ENCODE measurements at regions not wholly inside any gene's neighbourhood (a gene's known extent, or its start where the extent isn't known, plus 50 kb on each side); places are given as distances from the start of the nearest gene placed in this dataset.

DNA sequence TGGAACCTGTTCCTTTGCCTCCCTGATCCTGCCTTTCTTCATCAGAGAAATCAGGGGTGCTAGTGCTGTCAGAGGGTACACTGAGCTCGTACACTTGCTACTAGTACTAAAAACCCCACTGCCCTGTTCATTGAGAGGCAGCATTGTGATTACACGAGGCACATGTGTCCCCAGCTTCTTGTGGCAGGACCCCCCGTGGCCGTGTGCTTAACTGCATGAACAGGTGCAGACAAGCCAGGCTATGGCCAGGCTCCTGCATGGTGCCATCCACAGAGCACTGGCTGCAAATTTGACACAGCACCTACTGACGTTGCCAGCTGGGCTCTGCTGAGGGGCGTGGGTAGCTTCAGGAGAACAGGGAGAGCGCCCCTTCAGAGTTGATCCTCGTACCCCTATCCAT, 248.4 kb downstream of the GLI2 start:
- Mint-ChIP-seq H3K9me3 (no peaks in the 10 kb centered on the region), H3K27ac (no peak overlapping the region), H3K4me1 (ENCODE audit: low read depth) (no peaks in the 10 kb centered on the region), H3K4me3 (no peak overlapping the region), H3K27me3 (ENCODE audit: low read depth) (no peaks in the 10 kb centered on the region), H3K36me3 (ENCODE audit: low read depth) (no peaks in the 10 kb centered on the region)
- no peak for DNase-seq
- intact Hi-C loops (cut with micrococcal nuclease): no loop called here
- CTCF ChIA-PET: no interaction called here

DNA sequence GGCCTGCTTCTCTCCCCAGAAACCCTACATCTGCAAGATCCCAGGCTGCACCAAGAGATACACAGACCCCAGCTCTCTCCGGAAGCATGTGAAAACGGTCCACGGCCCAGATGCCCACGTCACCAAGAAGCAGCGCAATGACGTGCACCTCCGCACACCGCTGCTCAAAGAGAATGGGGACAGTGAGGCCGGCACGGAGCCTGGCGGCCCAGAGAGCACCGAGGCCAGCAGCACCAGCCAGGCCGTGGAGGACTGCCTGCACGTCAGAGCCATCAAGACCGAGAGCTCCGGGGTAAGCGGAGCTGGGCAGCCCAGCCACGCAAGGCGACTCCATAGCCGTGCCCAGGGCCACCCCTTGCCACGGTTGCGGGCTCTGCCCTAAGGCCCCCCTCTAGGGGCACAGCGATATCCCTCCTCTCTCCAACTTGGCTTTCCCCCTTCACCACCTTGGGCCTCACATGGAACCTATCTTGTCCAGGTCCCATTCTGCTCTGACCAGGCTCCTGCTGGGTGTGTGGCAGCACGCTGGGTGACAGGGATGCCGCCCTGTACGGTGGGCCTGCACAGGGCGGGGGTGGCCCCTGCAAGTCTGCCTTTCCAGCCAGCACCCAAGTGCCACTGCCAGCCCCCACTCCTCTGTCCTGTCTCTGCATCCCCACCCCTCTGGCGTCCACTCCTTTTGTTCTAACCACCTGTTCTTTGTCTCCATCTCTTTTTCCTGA, 248.9 kb downstream of the GLI2 start:
- Mint-ChIP-seq H3K9me3 (no peaks in the 10 kb centered on the region), H3K4me3 (no peak overlapping the region), H3K4me1 (ENCODE audit: low read depth) (no peaks in the 10 kb centered on the region), H3K36me3 (ENCODE audit: low read depth) (no peaks in the 10 kb centered on the region), H3K27me3 (ENCODE audit: low read depth) (no peaks in the 10 kb centered on the region), H3K27ac (no peak overlapping the region)
- intact Hi-C loops (cut with micrococcal nuclease): no loop called here
- no peak for DNase-seq
- CTCF ChIA-PET: no interaction called here

DNA sequence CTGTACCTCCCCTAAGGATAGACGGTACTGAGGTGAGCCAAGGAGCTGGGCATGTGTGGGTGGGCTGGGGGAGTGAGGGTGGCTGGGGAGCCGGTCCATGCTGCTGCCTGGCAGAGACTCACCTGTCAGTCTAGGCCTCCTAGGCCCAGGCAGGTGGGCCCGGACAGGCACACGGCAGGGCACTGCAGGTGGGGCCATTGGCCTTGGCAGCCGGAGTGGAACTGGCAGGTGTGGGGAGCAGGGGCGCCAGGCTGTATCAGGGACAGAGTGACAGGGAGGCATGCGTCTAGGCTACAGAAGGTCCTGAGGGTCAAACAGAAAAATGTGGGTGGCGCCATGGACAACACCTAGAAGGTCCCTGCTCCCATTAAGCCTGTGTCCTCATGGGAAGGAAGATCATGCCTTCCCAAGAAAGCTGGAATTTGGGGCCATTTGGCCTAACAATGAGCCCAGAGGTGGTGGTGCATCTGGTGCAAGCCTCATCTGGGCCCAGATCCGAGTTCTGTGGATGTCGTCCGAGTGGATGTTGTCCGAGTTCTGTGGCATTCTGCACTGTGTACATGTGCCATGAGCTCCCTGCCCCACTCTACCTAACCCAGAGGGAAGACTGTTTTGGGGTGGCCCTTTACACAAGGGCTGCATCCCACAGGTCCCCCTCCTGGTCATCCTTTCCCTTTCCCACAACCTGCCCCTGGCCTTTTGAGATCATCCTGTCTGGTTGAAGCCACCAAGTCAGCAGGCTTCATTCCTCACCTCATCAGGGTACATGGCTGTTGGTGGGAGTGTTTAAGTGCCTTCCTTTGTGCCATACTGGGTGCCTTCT, 249.7 kb downstream of the GLI2 start:
- no peaks in the 10 kb centered on the region for H3K9me3 Mint-ChIP-seq
- H3K36me3 Mint-ChIP-seq (ENCODE audit: low read depth): no peaks in the 10 kb centered on the region
- intact Hi-C loops (cut with micrococcal nuclease): no loop called here
- no peaks in the 10 kb centered on the region for H3K4me1 Mint-ChIP-seq (ENCODE audit: low read depth)
- H3K4me3 Mint-ChIP-seq: no peak overlapping the region
- CTCF ChIA-PET: no interaction called here
- no peaks in the 10 kb centered on the region for H3K27me3 Mint-ChIP-seq (ENCODE audit: low read depth)
- no peak overlapping the region for H3K27ac Mint-ChIP-seq
- no peak for DNase-seq

DNA sequence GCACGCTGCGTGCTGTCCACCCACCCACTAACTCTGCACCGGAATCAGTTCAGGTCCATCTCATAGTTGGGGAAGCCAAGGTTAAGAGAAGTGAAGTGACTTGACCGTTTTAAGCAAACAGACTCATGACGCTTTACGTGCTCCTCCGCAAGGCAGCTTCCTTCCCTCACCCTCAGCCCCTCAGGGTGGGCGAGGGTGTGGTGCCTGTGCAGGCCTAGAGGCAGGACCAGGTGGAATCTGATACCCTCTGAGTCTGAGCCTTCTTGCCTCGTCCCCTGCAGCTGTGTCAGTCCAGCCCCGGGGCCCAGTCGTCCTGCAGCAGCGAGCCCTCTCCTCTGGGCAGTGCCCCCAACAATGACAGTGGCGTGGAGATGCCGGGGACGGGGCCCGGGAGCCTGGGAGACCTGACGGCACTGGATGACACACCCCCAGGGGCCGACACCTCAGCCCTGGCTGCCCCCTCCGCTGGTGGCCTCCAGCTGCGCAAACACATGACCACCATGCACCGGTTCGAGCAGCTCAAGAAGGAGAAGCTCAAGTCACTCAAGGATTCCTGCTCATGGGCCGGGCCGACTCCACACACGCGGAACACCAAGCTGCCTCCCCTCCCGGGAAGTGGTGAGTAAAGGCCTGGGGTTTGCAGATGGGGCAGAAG, 250.5 kb downstream of the GLI2 start:
- no peak overlapping the region for H3K27ac Mint-ChIP-seq
- CTCF ChIA-PET: no interaction called here
- no peaks in the 10 kb centered on the region for H3K36me3 Mint-ChIP-seq (ENCODE audit: low read depth)
- no peaks in the 10 kb centered on the region for H3K4me1 Mint-ChIP-seq (ENCODE audit: low read depth)
- intact Hi-C loops (cut with micrococcal nuclease): no loop called here
- no peak for DNase-seq
- H3K4me3 Mint-ChIP-seq: no peak overlapping the region
- H3K27me3 Mint-ChIP-seq (ENCODE audit: low read depth): no peaks in the 10 kb centered on the region
- no peaks in the 10 kb centered on the region for H3K9me3 Mint-ChIP-seq

DNA sequence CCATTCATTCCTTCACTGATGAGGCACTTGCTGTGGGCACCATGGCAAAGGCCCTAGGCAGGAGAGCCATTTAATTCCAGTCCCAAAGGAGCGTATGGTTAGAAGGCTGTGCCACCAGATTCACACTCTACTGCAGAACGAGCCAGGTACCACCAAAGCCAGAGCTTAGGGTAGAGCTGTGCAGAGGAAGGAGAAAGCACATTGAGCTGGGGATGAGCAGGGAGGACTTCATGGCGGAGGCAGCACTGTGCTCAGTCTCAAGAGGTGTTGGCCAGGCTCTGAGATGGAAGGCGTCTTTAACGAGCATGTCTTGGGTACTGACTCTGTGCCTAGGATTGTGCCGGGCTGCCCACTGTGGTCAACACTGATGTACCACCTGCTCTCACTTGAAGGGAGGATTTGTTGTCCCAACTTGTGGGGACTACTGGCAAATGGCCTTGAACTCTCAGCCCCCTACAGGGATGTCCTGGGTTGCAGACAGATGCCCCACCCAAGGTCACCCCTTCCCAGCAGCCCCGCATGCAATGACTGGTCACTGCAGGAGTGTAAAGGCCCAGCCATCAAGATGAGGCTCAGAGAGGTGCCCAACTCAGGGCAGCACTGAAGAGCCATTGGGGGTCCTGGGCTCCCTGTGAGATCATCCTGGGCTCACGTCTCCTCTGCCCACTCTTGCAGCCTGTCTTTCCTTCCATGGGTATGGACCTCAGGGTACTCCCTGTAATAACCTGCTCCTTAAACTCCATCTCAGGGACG, 251.4 kb downstream of the GLI2 start:
- DNase-seq: no peak
- intact Hi-C loops (cut with micrococcal nuclease): no loop called here
- Mint-ChIP-seq H3K4me1 (ENCODE audit: low read depth) (no peaks in the 10 kb centered on the region), H3K27ac (no peak overlapping the region), H3K36me3 (ENCODE audit: low read depth) (no peaks in the 10 kb centered on the region), H3K9me3 (no peaks in the 10 kb centered on the region), H3K4me3 (no peak overlapping the region), H3K27me3 (ENCODE audit: low read depth) (no peaks in the 10 kb centered on the region)
- CTCF ChIA-PET: no interaction called here

DNA sequence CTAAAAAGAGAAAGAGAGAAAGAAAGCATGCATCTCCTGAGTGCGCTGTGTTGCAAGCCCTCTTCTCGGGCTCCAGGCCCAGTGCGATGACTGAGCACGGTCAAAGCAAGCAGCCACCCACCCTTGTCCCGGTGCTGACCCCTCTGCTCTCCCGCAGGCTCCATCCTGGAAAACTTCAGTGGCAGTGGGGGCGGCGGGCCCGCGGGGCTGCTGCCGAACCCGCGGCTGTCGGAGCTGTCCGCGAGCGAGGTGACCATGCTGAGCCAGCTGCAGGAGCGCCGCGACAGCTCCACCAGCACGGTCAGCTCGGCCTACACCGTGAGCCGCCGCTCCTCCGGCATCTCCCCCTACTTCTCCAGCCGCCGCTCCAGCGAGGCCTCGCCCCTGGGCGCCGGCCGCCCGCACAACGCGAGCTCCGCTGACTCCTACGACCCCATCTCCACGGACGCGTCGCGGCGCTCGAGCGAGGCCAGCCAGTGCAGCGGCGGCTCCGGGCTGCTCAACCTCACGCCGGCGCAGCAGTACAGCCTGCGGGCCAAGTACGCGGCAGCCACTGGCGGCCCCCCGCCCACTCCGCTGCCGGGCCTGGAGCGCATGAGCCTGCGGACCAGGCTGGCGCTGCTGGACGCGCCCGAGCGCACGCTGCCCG, 252.5 kb downstream of the GLI2 start:
- Mint-ChIP-seq H3K27me3 (ENCODE audit: low read depth) (no peaks in the 10 kb centered on the region), H3K36me3 (ENCODE audit: low read depth) (no peaks in the 10 kb centered on the region), H3K4me3 (no peak overlapping the region), H3K9me3 (no peaks in the 10 kb centered on the region), H3K4me1 (ENCODE audit: low read depth) (no peaks in the 10 kb centered on the region), H3K27ac (no peak overlapping the region)
- CTCF ChIA-PET: interaction anchor here (0.5 kb wide), 1 partner anchor 786 kb away, joined by 3 read pairs; no protein-coding TSS in a partner anchor
- intact Hi-C loops (cut with micrococcal nuclease): no loop called here
- no peak for DNase-seq

DNA sequence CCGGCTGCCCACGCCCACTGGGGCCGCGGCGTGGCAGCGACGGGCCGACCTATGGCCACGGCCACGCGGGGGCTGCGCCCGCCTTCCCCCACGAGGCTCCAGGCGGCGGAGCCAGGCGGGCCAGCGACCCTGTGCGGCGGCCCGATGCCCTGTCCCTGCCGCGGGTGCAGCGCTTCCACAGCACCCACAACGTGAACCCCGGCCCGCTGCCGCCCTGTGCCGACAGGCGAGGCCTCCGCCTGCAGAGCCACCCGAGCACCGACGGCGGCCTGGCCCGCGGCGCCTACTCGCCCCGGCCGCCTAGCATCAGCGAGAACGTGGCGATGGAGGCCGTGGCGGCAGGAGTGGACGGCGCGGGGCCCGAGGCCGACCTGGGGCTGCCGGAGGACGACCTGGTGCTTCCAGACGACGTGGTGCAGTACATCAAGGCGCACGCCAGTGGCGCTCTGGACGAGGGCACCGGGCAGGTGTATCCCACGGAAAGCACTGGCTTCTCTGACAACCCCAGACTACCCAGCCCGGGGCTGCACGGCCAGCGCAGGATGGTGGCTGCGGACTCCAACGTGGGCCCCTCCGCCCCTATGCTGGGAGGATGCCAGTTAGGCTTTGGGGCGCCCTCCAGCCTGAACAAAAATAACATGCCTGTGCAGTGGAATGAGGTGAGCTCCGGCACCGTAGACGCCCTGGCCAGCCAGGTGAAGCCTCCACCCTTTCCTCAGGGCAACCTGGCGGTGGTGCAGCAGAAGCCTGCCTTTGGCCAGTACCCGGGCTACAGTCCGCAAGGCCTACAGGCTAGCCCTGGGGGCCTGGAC, 253.2 kb downstream of the GLI2 start:
- Mint-ChIP-seq H3K4me1 (ENCODE audit: low read depth) (no peaks in the 10 kb centered on the region), H3K36me3 (ENCODE audit: low read depth) (no peaks in the 10 kb centered on the region), H3K27ac (no peak overlapping the region), H3K9me3 (no peaks in the 10 kb centered on the region), H3K4me3 (no peak overlapping the region), H3K27me3 (ENCODE audit: low read depth) (peaks cover 3% of the 10 kb centered on the region)
- intact Hi-C loops (cut with micrococcal nuclease): no loop called here
- no peak for DNase-seq
- CTCF ChIA-PET: interaction anchor here (0.5 to 0.8 kb wide), 2 partner anchors 62 to 785 kb away, joined by 3 to 5 read pairs; no protein-coding TSS in a partner anchor

DNA sequence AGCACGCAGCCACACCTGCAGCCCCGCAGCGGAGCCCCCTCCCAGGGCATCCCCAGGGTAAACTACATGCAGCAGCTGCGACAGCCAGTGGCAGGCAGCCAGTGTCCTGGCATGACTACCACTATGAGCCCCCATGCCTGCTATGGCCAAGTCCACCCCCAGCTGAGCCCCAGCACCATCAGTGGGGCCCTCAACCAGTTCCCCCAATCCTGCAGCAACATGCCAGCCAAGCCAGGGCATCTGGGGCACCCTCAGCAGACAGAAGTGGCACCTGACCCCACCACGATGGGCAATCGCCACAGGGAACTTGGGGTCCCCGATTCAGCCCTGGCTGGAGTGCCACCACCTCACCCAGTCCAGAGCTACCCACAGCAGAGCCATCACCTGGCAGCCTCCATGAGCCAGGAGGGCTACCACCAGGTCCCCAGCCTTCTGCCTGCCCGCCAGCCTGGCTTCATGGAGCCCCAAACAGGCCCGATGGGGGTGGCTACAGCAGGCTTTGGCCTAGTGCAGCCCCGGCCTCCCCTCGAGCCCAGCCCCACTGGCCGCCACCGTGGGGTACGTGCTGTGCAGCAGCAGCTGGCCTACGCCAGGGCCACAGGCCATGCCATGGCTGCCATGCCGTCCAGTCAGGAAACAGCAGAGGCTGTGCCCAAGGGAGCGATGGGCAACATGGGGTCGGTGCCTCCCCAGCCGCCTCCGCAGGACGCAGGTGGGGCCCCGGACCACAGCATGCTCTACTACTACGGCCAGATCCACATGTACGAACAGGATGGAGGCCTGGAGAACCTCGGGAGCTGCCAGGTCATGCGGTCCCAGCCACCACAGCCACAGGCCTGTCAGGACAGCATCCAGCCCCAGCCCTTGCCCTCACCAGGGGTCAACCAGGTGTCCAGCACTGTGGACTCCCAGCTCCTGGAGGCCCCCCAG, 254.1 kb downstream of the GLI2 start:
- no peak for DNase-seq
- Mint-ChIP-seq H3K4me3 (no peak overlapping the region), H3K36me3 (ENCODE audit: low read depth) (no peaks in the 10 kb centered on the region), H3K27me3 (ENCODE audit: low read depth) (peaks cover 3% of the 10 kb centered on the region), H3K4me1 (ENCODE audit: low read depth) (no peaks in the 10 kb centered on the region), H3K9me3 (no peaks in the 10 kb centered on the region), H3K27ac (no peak overlapping the region)
- intact Hi-C loops (cut with micrococcal nuclease): no loop called here
- CTCF ChIA-PET: interaction anchor here (0.8 kb wide), 1 partner anchor 61 kb away, joined by 5 read pairs; no protein-coding TSS in a partner anchor

DNA sequence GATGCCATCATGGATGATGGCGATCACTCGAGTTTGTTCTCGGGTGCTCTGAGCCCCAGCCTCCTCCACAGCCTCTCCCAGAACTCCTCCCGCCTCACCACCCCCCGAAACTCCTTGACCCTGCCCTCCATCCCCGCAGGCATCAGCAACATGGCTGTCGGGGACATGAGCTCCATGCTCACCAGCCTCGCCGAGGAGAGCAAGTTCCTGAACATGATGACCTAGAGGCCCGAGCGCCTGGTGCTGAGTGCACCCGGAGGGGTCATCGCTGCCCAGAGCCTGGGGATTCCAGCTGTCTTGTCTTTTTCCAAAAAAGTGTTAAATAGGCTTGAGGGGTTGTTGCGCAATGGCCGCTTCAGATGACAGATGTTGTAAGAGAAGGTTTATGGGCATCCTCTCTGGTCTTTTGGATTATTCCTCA, 254.8 kb downstream of the GLI2 start:
- intact Hi-C loops (cut with micrococcal nuclease): no loop called here
- Mint-ChIP-seq H3K4me1 (ENCODE audit: low read depth) (no peaks in the 10 kb centered on the region), H3K9me3 (no peaks in the 10 kb centered on the region), H3K4me3 (no peak overlapping the region), H3K36me3 (ENCODE audit: low read depth) (no peaks in the 10 kb centered on the region), H3K27ac (no peak overlapping the region), H3K27me3 (ENCODE audit: low read depth) (peaks cover 3% of the 10 kb centered on the region)
- CTCF ChIA-PET: no interaction called here
- DNase-seq: no peak

DNA sequence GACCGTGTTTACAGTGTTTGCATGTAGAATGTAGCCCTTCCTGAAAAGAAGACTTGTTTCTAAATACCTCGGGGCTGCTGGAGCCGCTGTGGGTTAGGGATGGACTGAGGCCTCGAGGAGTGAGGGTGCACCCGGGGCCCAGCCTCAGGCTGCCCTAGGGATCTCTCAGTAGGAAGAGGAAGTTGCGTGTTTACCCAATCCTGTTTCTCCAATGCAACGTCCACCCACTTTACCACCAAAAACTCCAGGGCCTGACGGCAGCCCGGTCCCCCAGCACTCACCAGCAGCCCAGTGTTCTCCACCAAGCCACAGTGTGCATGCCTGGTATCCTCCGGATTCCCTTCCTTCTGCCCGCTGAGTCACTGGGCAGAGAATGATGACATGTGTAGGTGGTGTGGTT, 255.8 kb downstream of the GLI2 start:
- Mint-ChIP-seq H3K4me1 (ENCODE audit: low read depth) (no peaks in the 10 kb centered on the region), H3K36me3 (ENCODE audit: low read depth) (no peaks in the 10 kb centered on the region)
- CTCF ChIA-PET: no interaction called here

More for the DNA sequence above, 255.8 kb downstream of the GLI2 start:
- H3K4me3 Mint-ChIP-seq: no peak overlapping the region
- intact Hi-C loops (cut with micrococcal nuclease): no loop called here
- DNase-seq: no peak
- H3K27ac Mint-ChIP-seq: no peak overlapping the region
- H3K27me3 Mint-ChIP-seq (ENCODE audit: low read depth): peaks cover 3% of the 10 kb centered on the region
- no peaks in the 10 kb centered on the region for H3K9me3 Mint-ChIP-seq

All from activated naive CD4-positive, alpha-beta T cell treated with anti-CD3 and anti-CD28 coated beads for 36 hours (primary cell).